K562 (cell line): ENCODE measurements at regions not wholly inside any gene's neighbourhood (a gene's known extent, or its start where the extent isn't known, plus 50 kb on each side); places are given as distances from the start of the nearest gene placed in this dataset.
"Not testable (repeated sequence)": the region's sequence is repeated elsewhere in the genome, so short reads cannot be mapped to it uniquely, and the experiment has no call there.

ENCODE experiments used
- ATAC-seq: fragments of 200-7000 bp; cut with Tn5 transposase; 3 replicates; pipeline ENCODE4 v1.9.1; 2020; ENCODE audit warnings: moderate library complexity
- BruUV-seq: library from RNA; stranded (reverse); fragments of 400-500 nt; replicated peaks from 2 replicates; lab custom pipeline; 2021; lab: Mats Ljungman, UMichigan
- CTCF ChIA-PET: fragments of 300-600 bp; formaldehyde crosslinking; extraction: SDS; loops from one replicate; lab custom pipeline; 2021; ENCODE audit warnings: low intra/inter-chr PET ratio; lab: Yijun Ruan, JAX
- POLR2A ChIA-PET: fragments of 300-600, 350-650 bp; sonication (Branson Sonifier 250); formaldehyde crosslinking; extraction: SDS; loops from one replicate; lab custom pipeline; 2021; ENCODE audit warnings: antibody characterized with exemption, inconsistent platforms; lab: Yijun Ruan, JAX
- DNase-seq, 4 experiments: peaks; one replicate each; pipeline versions ENCODE4 v3.0.0 to v3.0.0-alpha.2; 2011 to 2018; ENCODE audit warnings: low spot score in 3 of 4, mixed read lengths in 3 of 4; ENCODE audit errors: extremely low read depth in 1 of 4
- FAIRE-seq: peaks from 2 replicates; lab custom pipeline; 2011; peaks lifted over from hg19 to GRCh38; lab: Jason Lieb, UNC
- H2AFZ ChIP-seq: 2 replicates; pipeline ENCODE4 v1.6.0; 2011; ENCODE audit warnings: low read depth, low read length, control low read depth, inconsistent platforms
- H3K27ac ChIP-seq: fragments of 200-600 bp; 3 replicates; pipeline ENCODE4 v1.8.0; 2011; ENCODE audit warnings: low read depth, mild to moderate bottlenecking, control low read depth, inconsistent platforms, low read length, moderate library complexity, mixed read lengths; ENCODE audit errors: extremely low read depth
- H3K27me3 ChIP-seq, 2 experiments: fragments of 300-600 bp in 1 of 2; 2 replicates in 1 of 2; 3 replicates in 1 of 2; pipeline versions ENCODE4 v1.6.0 to v1.8.0; 2011; ENCODE audit warnings: inconsistent platforms in 2 of 2, low read length in 2 of 2, mild to moderate bottlenecking in 1 of 2, mixed read lengths in 1 of 2, moderate library complexity in 1 of 2; ENCODE audit not compliant: control insufficient read depth in 2 of 2, insufficient read depth in 2 of 2
- H3K36me3 ChIP-seq: fragments of 300-600 bp; 3 replicates; pipeline ENCODE4 v1.8.0; 2011; ENCODE audit warnings: mild to moderate bottlenecking, low read length, inconsistent platforms; ENCODE audit not compliant: control insufficient read depth, insufficient read depth
- H3K4me1 ChIP-seq, 2 experiments: fragments of 200-600 bp in 1 of 2; replicated peaks in 1 of 2; 2 replicates in 1 of 2; 3 replicates in 1 of 2; pipeline versions ENCODE4 v1.5.1 to v1.8.0; 2011; ENCODE audit warnings: inconsistent platforms in 2 of 2, low read length in 2 of 2, mild to moderate bottlenecking in 1 of 2, mixed read lengths in 1 of 2, moderate library complexity in 1 of 2; ENCODE audit not compliant: control insufficient read depth in 2 of 2, insufficient read depth in 2 of 2
- H3K4me2 ChIP-seq: 2 replicates; pipeline ENCODE4 v1.6.1; 2011; ENCODE audit warnings: low read length, control low read depth, inconsistent platforms, mixed read lengths; ENCODE audit not compliant: insufficient read depth
- H3K4me3 ChIP-seq: fragments of 200-600 bp; sonication (generic), shearing (Covaris generic); 2 replicates; pipeline ENCODE4 v1.5.1; 2016; ENCODE audit warnings: control low read depth, inconsistent platforms
- H3K79me2 ChIP-seq: fragments of 200-600 bp; 3 replicates; pipeline ENCODE4 v1.8.0; 2011; ENCODE audit warnings: low read length, inconsistent platforms; ENCODE audit not compliant: control insufficient read depth, insufficient read depth
- H3K9ac ChIP-seq, 2 experiments: 2 replicates each; pipeline versions ENCODE4 v1.6.0 to v1.6.1; 2011; ENCODE audit warnings: low read depth in 2 of 2, low read length in 2 of 2, control low read depth in 1 of 2, inconsistent platforms in 1 of 2, mild to moderate bottlenecking in 1 of 2, mixed read lengths in 1 of 2; ENCODE audit not compliant: insufficient read depth in 1 of 2
- H3K9me1 ChIP-seq: one replicate; pipeline ENCODE4 v1.6.0; 2011; ENCODE audit warnings: inconsistent platforms, mild to moderate bottlenecking, low read length, moderate library complexity; ENCODE audit not compliant: control insufficient read depth, insufficient read depth
- H3K9me3 ChIP-seq: replicated peaks from 2 replicates; pipeline ENCODE4 v1.5.1; 2011; ENCODE audit warnings: low read depth, low read length, inconsistent platforms; ENCODE audit not compliant: control insufficient read depth, insufficient read depth
- H4K20me1 ChIP-seq: replicated peaks from 2 replicates; pipeline ENCODE4 v1.6.1; 2011; ENCODE audit warnings: low read length, inconsistent platforms, mixed read lengths; ENCODE audit not compliant: control insufficient read depth, insufficient read depth
- RBM25 ChIP-seq: fragments of 200-400 bp; formaldehyde crosslinking; IDR thresholded peaks from 2 replicates; pipeline ENCODE4 v1.6.1; 2018; ENCODE audit warnings: low read length, low read depth, moderate library complexity; ENCODE audit not compliant: severe bottlenecking
- ZBTB17 ChIP-seq: fragments of 450-650 bp; formaldehyde crosslinking; IDR thresholded peaks from 2 replicates; pipeline ENCODE4 v1.4.0; 2020; ENCODE audit warnings: mild to moderate bottlenecking
- WGBS: fragments of 100-300 bp; shearing (Covaris generic); methylation state at CpG from one replicate; pipeline ENCODE4 v1.1.6; 2016; ENCODE audit warnings: low coverage, mixed read lengths; ENCODE audit not compliant: insufficient coverage; ENCODE audit errors: missing lambda C conversion rate; 5-methylcytosine and 5-hydroxymethylcytosine counted together
- in situ Hi-C: fragments of 300-500 bp; cut with MboI; formaldehyde crosslinking; loops from 4 replicates; pipeline ENCODE4 v1.15.0; 2018; ENCODE audit warnings: inconsistent platforms, mixed read lengths
- intact Hi-C: fragments of 100-400 bp; cut with micrococcal nuclease; formaldehyde crosslinking; loops from 2 replicates; pipeline ENCODE4 v1.14.2; 2022

- intact Hi-C loops: no loop called here
- BruUV-seq: no TSS peak
- Histone ChIP-seq H3K36me3 (no peaks in the 10 kb centered on the region; the same call in 2 of the 3 replicates), H3K27me3 (peaks cover 26 to 57% of the 10 kb centered on the region in 2 experiments), H3K4me2 (no peak overlapping the region), H2AFZ (no peak overlapping the region), H3K9ac (no peak overlapping the region), H3K4me3 (no peak overlapping the region)
- WGBS: 8% methylated on average over 3 of the region's 3 CpGs
- ChIA-PET POLR2A (no interaction called here), CTCF (no interaction called here)
- FAIRE-seq: no peak
- no peak for TF ChIP-seq ZBTB17 (CRISPR knock-in tag)
- TF ChIP-seq, all 486 proteins: peak for 0
- Histone ChIP-seq H3K9me1 (no peaks in the 10 kb centered on the region), H3K27ac (no peak overlapping the region), H3K4me1 (peaks cover 0 to 10% of the 10 kb centered on the region in 2 experiments; a peak in 3 of 5 replicates), H3K9me3 (no peaks in the 10 kb centered on the region), H3K79me2 (no peaks in the 10 kb centered on the region), H4K20me1 (no peaks in the 10 kb centered on the region; the same call in none of the 2 replicates)
- in situ Hi-C loops: no loop called here
- DNase-seq: no peak
- ATAC-seq: no peak
These were observed 184.1 kb downstream of the PSMG1 start for GRCh38 chr21:38999161-38999560.

GRCh38 chr21:38998281-38998680 is 185.0 kb downstream of the PSMG1 start:
- FAIRE-seq, H3K9me3 ChIP-seq, H3K79me2 ChIP-seq, DNase-seq, POLR2A ChIA-PET, H3K9me1 ChIP-seq, H3K36me3 ChIP-seq, H3K27ac ChIP-seq, H4K20me1 ChIP-seq, in situ Hi-C loops, BruUV-seq, H2AFZ ChIP-seq, H3K9ac ChIP-seq, intact Hi-C loops, CTCF ChIA-PET, H3K4me1 ChIP-seq, ATAC-seq, H3K4me3 ChIP-seq, H3K4me2 ChIP-seq: not testable (repeated sequence)
- H3K27me3 ChIP-seq: peaks cover 30 to 64% of the 10 kb centered on the region in 2 experiments
- TF ChIP-seq RBM25: peak; percentile 38
- 5% methylated on average over 7 of the region's 7 CpGs for WGBS

- in situ Hi-C loops, H4K20me1 ChIP-seq, H3K27ac ChIP-seq, DNase-seq, H3K4me3 ChIP-seq, FAIRE-seq, H3K36me3 ChIP-seq, H3K9me1 ChIP-seq, H3K9me3 ChIP-seq, POLR2A ChIA-PET, H2AFZ ChIP-seq, H3K4me2 ChIP-seq, intact Hi-C loops, CTCF ChIA-PET, H3K9ac ChIP-seq, H3K4me1 ChIP-seq, ATAC-seq, H3K79me2 ChIP-seq, BruUV-seq: not testable (repeated sequence)
- WGBS: 8% methylated on average over 3 of the region's 3 CpGs
- H3K27me3 ChIP-seq: peaks cover 30 to 59% of the 10 kb centered on the region in 2 experiments
These were observed 185.4 kb downstream of the PSMG1 start for GRCh38 chr21:38997843-38998175.
